ENCODE measurements at regions not wholly inside any gene's neighbourhood (a gene's known extent, or its start where the extent isn't known, plus 50 kb on each side); places are given as distances from the start of the nearest gene placed in this dataset.

GRCh38 chr1:38454236-38454635, 405.3 kb downstream of the RRAGC start:
- H3K4me3 ChIP-seq (ENCODE audit: low read depth, low read length) = no peak overlapping the region
- TF ChIP-seq, protein P1, sequence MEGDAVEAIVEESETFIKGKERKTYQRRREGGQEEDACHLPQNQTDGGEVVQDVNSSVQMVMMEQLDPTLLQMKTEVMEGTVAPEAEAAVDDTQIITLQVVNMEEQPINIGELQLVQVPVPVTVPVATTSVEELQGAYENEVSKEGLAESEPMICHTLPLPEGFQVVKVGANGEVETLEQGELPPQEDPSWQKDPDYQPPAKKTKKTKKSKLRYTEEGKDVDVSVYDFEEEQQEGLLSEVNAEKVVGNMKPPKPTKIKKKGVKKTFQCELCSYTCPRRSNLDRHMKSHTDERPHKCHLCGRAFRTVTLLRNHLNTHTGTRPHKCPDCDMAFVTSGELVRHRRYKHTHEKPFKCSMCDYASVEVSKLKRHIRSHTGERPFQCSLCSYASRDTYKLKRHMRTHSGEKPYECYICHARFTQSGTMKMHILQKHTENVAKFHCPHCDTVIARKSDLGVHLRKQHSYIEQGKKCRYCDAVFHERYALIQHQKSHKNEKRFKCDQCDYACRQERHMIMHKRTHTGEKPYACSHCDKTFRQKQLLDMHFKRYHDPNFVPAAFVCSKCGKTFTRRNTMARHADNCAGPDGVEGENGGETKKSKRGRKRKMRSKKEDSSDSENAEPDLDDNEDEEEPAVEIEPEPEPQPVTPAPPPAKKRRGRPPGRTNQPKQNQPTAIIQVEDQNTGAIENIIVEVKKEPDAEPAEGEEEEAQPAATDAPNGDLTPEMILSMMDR (conservative IDR thresholded peaks at IDR 0.05; ENCODE audit: low read depth, low read length) = no peak
- no peak for DNase-seq (ENCODE audit: low read depth)

DNA sequence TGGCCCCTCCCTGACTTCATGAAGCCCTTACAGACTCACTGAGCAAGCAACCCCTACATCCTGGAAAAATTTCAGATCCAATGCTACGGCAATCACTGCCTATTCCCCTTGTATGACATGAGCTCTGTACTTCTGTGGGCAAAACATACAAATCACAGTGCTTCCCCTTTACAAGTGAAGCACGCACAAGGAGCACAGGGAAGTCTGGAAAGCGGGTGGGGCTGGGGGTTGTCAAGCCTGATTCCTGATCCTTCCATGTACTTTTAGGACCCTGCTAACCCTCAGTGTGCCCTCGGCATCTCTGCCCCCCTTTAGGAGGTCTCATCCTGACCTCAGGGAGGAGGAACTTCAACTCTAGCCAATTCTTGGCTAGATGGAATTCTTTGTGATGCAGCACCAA, 405.7 kb upstream of the POU3F1 start:
- TF ChIP-seq, protein P1 (conservative IDR thresholded peaks at IDR 0.05; ENCODE audit: low read depth, low read length) = no peak
- peak; percentile 9 for DNase-seq (ENCODE audit: low read depth)
- H3K4me3 ChIP-seq (ENCODE audit: low read depth, low read length) = no peak overlapping the region

- TF ChIP-seq, protein P1 (conservative IDR thresholded peaks at IDR 0.05; ENCODE audit: low read depth, low read length) = no peak
- DNase-seq (ENCODE audit: low read depth) = peak; percentile 81
- H3K4me3 ChIP-seq (ENCODE audit: low read depth, low read length) = no peak overlapping the region
Measured at GRCh38 chr1:38451541-38451993, 405.0 kb upstream of the POU3F1 start.

DNA sequence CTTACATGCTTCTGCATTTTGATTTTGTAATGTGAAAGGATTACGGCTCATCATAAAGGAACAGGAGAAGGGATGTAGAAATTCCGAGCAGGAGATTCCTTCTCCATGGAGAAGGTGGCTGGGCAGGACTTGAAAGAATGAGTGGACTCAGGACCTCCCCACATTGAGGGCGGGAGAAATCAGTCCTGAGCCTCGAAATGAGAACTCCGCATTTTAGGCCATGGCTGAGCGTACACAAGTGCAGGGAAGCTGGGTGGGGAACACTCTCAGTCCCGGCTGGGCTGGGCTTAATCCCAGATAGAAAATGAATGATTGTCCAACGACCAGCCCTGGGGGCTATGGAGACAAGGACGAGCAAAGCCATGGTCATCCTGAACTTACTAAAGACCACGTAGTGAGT, 402.3 kb upstream of the POU3F1 start:
- no peak for DNase-seq (ENCODE audit: low read depth)
- TF ChIP-seq, protein P1 (conservative IDR thresholded peaks at IDR 0.05; ENCODE audit: low read depth, low read length) = no peak
- no peak overlapping the region for H3K4me3 ChIP-seq (ENCODE audit: low read depth, low read length)

DNA sequence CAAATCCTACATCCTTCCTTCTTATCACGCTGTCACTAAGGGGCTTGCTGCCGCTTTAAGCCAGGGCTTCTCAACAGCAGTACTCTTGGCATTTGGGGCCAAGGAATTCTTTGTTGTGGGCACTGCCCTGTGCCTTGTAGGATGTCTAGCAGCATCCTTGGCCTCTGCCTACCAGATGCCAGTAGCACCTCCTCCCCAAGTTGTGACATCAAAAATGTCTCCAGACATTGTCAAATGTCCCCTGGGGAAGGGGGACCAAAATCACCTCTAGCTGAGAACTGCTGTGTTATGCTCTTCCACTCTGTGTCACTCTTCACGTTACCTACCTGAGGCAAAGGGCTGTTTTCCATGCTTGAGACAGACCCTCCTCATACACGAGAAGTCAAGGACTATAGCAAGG, 400.3 kb upstream of the POU3F1 start:
- no peak overlapping the region for H3K4me3 ChIP-seq (ENCODE audit: low read depth, low read length)
- TF ChIP-seq, protein P1 (conservative IDR thresholded peaks at IDR 0.05; ENCODE audit: low read depth, low read length) = no peak
- no peak for DNase-seq (ENCODE audit: low read depth)

DNA sequence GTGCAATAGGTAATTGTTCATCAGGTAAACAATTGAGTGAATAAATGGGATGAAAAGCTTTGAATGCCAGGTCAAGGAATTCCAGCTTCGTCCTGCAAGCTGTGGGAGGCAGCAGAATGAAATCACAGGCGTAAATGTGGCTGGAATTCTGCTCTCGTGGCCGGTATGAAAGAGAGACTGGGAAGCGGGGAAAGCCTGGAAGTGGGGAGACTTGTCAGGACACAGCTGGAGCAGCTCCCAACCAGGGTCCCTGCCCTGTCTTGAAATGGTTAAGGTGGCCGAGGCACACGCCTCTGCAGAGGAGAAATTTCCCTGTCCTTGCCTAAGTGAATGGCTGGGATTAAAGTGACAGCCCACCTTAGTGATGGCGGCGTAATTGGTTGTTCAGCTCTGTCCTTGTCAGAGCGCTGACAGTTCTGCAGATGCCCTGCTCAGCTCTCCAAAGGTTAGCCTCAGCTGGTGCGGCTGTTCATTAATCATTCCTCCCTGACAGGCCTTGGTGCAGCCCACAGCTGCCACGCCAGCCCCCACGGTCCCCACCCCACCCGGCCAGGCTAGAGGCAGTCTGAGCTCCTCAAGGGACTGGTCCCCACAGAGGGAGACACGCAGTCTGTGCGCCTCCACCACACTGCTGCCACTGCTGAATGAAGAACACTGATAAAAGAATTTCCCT, 398.3 kb upstream of the POU3F1 start:
- no peak for DNase-seq (ENCODE audit: low read depth)
- no peak overlapping the region for H3K4me3 ChIP-seq (ENCODE audit: low read depth, low read length)
- TF ChIP-seq, protein P1 (conservative IDR thresholded peaks at IDR 0.05; ENCODE audit: low read depth, low read length) = no peak

GRCh38 chr1:38444311-38444710, 397.7 kb upstream of the POU3F1 start:
- H3K4me3 ChIP-seq (ENCODE audit: low read depth, low read length) = no peak overlapping the region
- TF ChIP-seq, protein P1 (conservative IDR thresholded peaks at IDR 0.05; ENCODE audit: low read depth, low read length) = no peak
- DNase-seq (ENCODE audit: low read depth) = peak; percentile 53
